Liver (tissue), 3 donors: ENCODE measurements at regions not wholly inside any gene's neighbourhood (a gene's known extent, or its start where the extent isn't known, plus 50 kb on each side); places are given as distances from the start of the nearest gene placed in this dataset.

Source experiments
- FOXA1 ChIP-seq: IDR thresholded peaks from 2 replicates; pipeline ENCODE4 v1.6.1; 2016; ENCODE audit warnings: antibody characterized with exemption
- GABPA ChIP-seq, 2 donors: IDR thresholded peaks in 1 of 2; conservative IDR thresholded peaks in 1 of 2; 2 replicates each; pipeline ENCODE4 v1.6.1; 2016; ENCODE audit warnings: antibody characterized with exemption in 2 of 2, mild to moderate bottlenecking in 1 of 2, moderate library complexity in 1 of 2
- HNF4A ChIP-seq, 2 donors: conservative IDR thresholded peaks; 2 replicates each; pipeline ENCODE4 v1.6.1; 2016; ENCODE audit warnings: antibody characterized with exemption in 2 of 2, mild to moderate bottlenecking in 2 of 2
- JUND ChIP-seq, 2 donors: IDR thresholded peaks; 2 replicates each; pipeline ENCODE4 v1.6.1; 2016; ENCODE audit warnings: antibody characterized with exemption in 2 of 2
- RAD21 ChIP-seq, 2 donors: IDR thresholded peaks; 2 replicates each; pipeline ENCODE4 v1.6.1; 2016; ENCODE audit warnings: antibody characterized with exemption in 2 of 2, mild to moderate bottlenecking in 2 of 2
- RXRA ChIP-seq, 2 donors: IDR thresholded peaks; 2 replicates each; pipeline ENCODE4 v1.6.1; 2017 to 2018; ENCODE audit warnings: antibody characterized with exemption in 2 of 2, mild to moderate bottlenecking in 1 of 2
- SP1 ChIP-seq: IDR thresholded peaks from 2 replicates; pipeline ENCODE4 v1.6.1; 2018; ENCODE audit warnings: antibody characterized with exemption, mild to moderate bottlenecking
- TAF1 ChIP-seq: conservative IDR thresholded peaks from 2 replicates; pipeline ENCODE4 v1.6.1; 2016; ENCODE audit warnings: antibody characterized with exemption, mild to moderate bottlenecking
- YY1 ChIP-seq: IDR thresholded peaks from 2 replicates; pipeline ENCODE4 v1.6.1; 2016; ENCODE audit warnings: antibody characterized with exemption, mild to moderate bottlenecking
- TF ChIP-seq, protein P1 (sequence below): IDR thresholded peaks from 2 replicates; pipeline ENCODE4 v1.6.1; 2016; ENCODE audit warnings: antibody characterized with exemption
- TF ChIP-seq, protein P2 (sequence below): fragments of 150-350 bp; IDR thresholded peaks from 2 replicates; pipeline ENCODE4 v1.5.1; 2017; ENCODE audit warnings: improper control_type of control experiment, low read depth, low read length; ENCODE audit not compliant: missing input control
- TF ChIP-seq, protein P3 (sequence below): IDR thresholded peaks from 2 replicates; pipeline ENCODE4 v1.6.1; 2016; ENCODE audit warnings: antibody characterized with exemption
- TF ChIP-seq, protein P4 (sequence below): IDR thresholded peaks from 2 replicates; pipeline ENCODE4 v1.6.1; 2016; ENCODE audit warnings: antibody characterized with exemption, mild to moderate bottlenecking
- TF ChIP-seq, protein P5 (sequence below): IDR thresholded peaks from 2 replicates; pipeline ENCODE4 v1.6.1; 2016; ENCODE audit warnings: antibody characterized with exemption
- donor health status: healthy.
- donor health status: healthy.

DNA sequence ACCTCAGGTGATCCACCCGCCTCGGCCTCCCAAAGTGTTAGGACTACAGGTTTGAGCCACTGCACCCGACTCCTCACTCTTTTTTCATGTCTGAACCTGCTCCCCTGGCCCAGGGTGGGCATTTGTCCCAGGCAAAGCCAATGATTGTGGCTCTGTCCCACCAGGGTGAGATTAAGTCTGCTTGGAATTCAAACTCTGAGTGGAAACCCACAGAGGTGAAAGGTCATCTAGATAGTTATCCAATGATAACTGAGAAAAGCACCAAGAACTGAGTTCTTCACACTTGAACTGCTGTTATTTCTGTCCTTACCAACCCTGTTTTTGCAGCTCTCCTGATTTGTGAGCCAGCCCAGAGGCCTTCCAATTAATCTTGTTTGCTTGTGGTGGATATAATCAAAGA, 62.4 kb upstream of the ACVR1 start:
- TF ChIP-seq, protein P1, sequence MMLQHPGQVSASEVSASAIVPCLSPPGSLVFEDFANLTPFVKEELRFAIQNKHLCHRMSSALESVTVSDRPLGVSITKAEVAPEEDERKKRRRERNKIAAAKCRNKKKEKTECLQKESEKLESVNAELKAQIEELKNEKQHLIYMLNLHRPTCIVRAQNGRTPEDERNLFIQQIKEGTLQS = no peak
- TF ChIP-seq, protein P2, sequence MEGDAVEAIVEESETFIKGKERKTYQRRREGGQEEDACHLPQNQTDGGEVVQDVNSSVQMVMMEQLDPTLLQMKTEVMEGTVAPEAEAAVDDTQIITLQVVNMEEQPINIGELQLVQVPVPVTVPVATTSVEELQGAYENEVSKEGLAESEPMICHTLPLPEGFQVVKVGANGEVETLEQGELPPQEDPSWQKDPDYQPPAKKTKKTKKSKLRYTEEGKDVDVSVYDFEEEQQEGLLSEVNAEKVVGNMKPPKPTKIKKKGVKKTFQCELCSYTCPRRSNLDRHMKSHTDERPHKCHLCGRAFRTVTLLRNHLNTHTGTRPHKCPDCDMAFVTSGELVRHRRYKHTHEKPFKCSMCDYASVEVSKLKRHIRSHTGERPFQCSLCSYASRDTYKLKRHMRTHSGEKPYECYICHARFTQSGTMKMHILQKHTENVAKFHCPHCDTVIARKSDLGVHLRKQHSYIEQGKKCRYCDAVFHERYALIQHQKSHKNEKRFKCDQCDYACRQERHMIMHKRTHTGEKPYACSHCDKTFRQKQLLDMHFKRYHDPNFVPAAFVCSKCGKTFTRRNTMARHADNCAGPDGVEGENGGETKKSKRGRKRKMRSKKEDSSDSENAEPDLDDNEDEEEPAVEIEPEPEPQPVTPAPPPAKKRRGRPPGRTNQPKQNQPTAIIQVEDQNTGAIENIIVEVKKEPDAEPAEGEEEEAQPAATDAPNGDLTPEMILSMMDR = no peak
- TF ChIP-seq, protein P3, sequence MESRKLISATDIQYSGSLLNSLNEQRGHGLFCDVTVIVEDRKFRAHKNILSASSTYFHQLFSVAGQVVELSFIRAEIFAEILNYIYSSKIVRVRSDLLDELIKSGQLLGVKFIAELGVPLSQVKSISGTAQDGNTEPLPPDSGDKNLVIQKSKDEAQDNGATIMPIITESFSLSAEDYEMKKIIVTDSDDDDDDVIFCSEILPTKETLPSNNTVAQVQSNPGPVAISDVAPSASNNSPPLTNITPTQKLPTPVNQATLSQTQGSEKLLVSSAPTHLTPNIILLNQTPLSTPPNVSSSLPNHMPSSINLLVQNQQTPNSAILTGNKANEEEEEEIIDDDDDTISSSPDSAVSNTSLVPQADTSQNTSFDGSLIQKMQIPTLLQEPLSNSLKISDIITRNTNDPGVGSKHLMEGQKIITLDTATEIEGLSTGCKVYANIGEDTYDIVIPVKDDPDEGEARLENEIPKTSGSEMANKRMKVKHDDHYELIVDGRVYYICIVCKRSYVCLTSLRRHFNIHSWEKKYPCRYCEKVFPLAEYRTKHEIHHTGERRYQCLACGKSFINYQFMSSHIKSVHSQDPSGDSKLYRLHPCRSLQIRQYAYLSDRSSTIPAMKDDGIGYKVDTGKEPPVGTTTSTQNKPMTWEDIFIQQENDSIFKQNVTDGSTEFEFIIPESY = no peak
- TF ChIP-seq, protein P4, sequence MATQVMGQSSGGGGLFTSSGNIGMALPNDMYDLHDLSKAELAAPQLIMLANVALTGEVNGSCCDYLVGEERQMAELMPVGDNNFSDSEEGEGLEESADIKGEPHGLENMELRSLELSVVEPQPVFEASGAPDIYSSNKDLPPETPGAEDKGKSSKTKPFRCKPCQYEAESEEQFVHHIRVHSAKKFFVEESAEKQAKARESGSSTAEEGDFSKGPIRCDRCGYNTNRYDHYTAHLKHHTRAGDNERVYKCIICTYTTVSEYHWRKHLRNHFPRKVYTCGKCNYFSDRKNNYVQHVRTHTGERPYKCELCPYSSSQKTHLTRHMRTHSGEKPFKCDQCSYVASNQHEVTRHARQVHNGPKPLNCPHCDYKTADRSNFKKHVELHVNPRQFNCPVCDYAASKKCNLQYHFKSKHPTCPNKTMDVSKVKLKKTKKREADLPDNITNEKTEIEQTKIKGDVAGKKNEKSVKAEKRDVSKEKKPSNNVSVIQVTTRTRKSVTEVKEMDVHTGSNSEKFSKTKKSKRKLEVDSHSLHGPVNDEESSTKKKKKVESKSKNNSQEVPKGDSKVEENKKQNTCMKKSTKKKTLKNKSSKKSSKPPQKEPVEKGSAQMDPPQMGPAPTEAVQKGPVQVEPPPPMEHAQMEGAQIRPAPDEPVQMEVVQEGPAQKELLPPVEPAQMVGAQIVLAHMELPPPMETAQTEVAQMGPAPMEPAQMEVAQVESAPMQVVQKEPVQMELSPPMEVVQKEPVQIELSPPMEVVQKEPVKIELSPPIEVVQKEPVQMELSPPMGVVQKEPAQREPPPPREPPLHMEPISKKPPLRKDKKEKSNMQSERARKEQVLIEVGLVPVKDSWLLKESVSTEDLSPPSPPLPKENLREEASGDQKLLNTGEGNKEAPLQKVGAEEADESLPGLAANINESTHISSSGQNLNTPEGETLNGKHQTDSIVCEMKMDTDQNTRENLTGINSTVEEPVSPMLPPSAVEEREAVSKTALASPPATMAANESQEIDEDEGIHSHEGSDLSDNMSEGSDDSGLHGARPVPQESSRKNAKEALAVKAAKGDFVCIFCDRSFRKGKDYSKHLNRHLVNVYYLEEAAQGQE = no peak
- no peak for TF ChIP-seq TAF1
- no peak for TF ChIP-seq YY1
- TF ChIP-seq FOXA1 = no peak
- TF ChIP-seq, protein P5, sequence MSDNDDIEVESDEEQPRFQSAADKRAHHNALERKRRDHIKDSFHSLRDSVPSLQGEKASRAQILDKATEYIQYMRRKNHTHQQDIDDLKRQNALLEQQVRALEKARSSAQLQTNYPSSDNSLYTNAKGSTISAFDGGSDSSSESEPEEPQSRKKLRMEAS = no peak
- TF ChIP-seq HNF4A (conservative IDR thresholded peaks at IDR 0.05) = no peak
- TF ChIP-seq GABPA (IDR thresholded peaks at IDR 0.05 in 1 of 2, conservative IDR thresholded peaks at IDR 0.05 in 1 of 2) = no peak
- TF ChIP-seq RXRA (IDR thresholded peaks at IDR 0.05) = no peak
- no peak for TF ChIP-seq JUND (IDR thresholded peaks at IDR 0.05)
- TF ChIP-seq SP1 = no peak
- no peak for TF ChIP-seq RAD21 (IDR thresholded peaks at IDR 0.05)
